GM21619 (cell line): ENCODE measurements at regions not wholly inside any gene's neighbourhood (a gene's known extent, or its start where the extent isn't known, plus 50 kb on each side); places are given as distances from the start of the nearest gene placed in this dataset.

ENCODE experiments used
- ATAC-seq: cut with Tn5 transposase; IDR thresholded peaks from one replicate; pipeline ENCODE4 v1.9.1; 2021; ENCODE audit not compliant: unreplicated experiment

DNA sequence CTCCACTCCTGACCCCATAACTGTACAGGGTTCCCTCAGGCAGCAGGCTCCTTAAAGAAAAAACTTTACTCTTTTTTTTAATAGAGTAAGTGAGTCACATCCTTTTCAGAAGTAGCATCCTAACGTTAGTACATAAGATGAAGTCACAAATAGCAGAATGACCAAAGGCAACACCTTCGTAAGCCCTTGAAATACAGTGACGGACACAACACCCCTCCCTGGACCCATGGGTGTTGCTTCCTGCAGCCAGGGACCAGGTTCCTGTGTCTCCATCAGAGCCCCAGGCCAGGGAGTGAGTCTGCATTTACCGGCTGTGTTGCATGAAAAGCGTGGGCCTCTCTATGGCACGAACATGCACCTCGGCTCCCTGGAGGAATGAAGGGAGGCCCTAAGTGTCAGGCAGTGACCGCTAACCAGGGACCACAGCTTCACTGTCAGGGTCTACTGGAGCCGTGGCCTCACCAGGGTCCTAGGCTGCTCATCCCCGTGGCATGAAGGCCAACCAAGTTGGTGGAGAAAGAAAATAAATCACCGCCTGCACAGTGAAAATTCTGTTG lies 340.0 kb upstream of the SFSWAP start:
- ATAC-seq = no peak

DNA sequence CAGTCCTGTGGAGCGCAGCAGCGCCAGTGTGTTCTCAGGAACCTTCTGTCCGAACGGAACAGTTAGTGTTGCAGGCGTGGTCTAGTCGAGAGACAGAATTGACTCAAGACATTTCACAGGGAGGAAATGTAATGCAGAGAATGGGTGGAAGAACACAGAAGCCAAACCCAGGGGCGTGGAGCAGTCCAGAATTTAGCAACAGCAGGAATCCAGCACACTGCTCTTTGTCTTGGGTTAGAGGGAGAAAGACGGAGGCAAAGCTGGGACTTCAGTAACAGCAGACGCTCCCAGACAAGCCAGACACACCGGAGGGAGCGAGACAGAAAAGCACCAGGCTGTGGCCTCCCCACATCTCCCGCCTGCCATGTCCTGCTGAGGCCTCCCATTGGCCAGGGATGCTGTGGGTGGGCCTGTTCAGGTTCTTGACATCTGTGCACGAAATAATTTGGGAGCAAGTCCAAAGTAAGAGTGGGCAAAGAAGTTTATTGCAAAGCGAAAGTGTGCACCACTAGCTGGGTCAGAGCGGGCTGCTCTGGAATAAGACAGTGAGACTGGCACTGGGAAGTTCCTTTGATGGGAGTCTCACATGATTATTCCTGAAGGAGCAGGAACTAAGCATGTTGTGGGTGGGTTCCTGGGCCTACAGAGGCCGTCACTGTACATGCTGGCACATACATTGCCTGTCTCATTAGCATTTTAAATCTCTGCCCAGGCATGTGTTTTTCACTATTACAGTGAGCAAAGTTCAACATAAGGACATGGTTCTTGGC lies 339.3 kb upstream of the SFSWAP start:
- no peak for ATAC-seq

DNA sequence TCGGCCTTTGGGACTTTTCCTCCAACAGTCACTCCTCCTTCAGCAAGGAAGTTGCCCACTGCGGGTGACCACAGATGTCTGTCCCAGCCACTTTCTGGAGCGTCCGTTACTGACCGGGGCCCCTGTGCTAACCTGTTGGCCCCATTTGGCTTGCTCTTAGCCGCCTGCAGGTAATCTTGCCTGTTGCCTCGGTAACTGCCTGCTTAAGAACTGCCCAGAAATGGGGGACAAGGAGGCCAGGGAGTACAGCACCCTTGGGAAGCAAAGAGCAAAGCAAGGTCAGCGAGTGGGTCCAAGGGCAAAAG lies 338.8 kb upstream of the SFSWAP start:
- no peak for ATAC-seq

DNA sequence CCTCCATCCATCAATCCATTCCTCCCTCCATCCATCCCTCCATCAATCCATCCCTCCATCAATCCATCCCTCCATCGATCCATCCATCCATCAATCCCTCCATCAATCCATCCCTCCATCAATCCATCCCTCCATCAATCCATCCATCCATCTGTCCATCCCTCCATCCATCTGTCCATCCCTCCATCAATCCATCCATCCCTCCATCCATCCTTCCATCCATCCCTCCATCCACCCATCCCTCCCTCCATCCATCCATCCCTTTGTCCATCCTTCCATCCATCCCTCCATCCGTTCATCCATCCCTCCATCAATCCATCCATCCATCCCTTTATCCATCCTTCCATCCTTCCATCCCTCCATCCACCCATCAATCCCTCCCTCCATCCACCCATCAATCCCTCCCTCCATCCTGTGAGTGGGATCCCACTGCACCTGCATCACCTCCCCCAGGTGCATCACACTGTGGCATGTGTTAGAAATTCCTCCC lies 338.1 kb upstream of the SFSWAP start:
- ATAC-seq = no peak

DNA sequence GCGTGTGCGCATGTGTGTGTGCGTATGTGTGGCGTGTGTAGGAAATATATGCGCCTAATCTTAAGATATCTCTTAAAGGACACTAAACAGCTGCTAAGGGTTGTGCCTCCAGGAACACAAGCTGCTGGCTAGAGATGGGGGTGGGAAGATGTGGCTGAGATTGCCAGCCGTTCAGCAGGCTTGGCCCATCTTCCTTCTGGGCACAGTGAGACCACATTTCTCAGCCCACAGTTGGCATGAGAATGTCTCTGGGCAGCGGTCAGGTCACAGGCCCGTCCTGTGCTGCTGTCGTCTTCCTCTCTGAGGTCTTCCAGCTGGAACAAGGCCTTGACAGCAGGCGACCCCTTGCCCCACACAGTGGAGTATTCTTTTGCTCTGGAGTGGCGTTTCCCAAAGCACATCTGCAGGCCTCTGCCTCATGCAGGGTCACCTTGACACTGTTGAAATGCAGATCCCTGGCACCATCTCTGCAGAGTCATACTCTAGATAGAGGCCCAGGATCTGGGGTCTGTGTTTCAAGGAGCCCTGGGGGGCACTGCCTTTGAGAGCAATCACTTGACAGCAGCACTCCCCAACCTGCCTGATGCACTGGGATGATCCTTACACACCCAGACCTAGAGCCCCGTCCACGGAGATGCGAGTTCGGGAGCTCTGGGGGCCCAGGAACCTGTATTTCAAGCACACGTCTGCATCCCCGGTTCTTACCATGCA lies 335.5 kb upstream of the SFSWAP start:
- ATAC-seq = no peak

DNA sequence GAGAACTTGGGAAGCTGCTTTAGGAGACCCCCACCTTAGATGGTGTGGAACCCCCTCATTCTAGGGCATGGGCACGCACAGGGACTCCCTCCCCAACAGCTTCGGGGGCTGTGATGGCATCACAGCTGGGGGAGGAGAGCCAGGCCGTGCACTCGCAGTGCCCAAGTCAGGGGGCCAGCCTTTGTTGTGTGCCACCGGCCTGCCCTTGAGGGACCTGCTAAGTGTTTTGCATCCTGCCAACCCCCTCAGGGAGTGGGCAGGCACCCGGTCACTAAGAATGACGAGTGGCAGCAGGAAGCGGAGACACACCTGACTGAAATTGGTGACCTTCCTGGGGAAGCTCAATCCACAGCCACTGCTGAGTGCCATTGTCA lies 334.9 kb upstream of the SFSWAP start:
- ATAC-seq = no peak

DNA sequence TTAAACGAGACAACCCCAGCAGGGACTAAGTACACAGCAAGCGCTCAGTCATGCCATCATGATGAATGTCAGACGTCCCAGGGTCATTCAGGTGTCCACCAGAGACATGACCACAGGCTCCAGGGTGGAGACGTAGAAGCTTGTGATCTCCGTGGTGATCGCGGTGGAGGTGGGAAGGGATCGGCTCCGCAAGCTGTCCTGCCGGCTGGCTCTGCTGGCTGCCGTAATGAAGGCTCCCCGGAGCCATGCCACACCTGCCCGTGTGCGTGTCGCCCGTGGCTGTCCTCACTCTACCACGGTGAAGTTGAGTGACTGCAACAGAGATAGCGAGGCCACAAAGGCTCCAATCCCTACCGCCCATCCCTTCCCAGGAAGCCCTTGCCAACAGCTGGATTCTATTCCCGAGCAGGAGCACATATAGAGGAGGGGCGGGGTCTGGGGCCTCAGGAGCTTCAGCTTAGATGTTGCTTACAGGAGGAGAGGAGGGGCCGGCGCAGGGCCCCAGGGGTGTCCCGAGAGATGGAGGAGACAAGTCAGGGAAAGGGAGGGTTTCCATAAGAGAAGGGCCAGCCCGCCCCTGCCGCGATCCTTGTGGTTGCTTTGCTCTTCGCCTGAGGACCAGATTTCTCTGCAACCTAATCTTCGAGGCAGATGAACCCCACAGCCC lies 332.6 kb upstream of the SFSWAP start:
- ATAC-seq = no peak

DNA sequence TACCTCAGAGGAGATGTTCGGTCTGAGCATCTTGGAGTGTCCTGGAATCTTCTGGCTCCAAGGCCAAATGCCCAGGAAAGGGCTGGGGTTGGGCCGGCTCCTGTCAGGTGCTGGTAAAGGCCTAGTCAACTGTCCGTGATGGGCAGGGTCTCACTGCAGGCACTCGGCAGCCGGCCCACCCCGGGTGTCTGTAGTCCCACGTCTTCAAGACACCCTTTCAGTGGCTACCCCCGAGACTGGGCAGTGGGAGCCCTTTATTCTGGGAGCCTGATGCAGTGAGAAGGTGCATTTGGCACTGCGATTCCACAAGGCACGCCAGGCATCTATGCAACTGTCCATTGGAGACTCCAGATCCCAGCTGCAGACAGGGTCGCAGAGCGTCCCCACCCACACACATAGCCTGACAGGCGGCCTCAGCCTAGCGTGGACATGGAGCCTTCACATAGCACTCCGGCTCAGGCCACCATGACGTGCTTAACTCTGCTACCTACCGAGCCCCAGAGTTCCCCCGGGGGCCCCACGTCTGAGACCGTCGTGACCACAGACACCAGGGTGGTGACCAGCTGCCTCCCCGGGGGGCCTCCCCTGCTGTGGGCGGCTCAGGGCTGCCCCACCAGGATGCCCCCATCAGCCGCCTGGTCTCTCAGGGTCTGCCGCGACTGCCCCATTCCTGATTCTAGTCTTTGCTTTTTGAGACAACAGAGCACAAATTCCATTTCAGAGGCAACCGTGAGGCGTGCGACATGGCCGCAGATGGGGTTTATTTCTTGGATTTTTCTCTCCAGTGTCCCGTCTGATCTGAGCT lies 331.8 kb upstream of the SFSWAP start:
- no peak for ATAC-seq

DNA sequence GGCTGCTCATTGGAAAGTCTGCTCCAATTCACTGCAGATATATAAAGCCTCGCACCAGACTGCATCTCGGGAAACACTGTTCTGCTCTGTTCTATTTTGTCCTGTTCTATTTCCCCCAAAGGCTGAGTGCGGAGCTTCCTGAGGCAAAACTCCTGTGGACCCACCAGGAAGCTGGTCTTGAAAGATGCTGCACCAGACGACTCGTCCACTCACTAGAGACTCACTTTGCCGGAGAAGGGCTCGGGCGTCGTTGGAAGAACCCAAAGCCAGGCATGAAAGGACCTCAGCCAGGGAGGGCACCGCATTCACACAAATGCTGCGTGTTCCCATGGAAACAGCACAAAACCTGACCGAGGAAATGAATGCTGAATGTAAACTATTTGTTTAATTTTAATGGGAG lies 331.2 kb upstream of the SFSWAP start:
- ATAC-seq = no peak

DNA sequence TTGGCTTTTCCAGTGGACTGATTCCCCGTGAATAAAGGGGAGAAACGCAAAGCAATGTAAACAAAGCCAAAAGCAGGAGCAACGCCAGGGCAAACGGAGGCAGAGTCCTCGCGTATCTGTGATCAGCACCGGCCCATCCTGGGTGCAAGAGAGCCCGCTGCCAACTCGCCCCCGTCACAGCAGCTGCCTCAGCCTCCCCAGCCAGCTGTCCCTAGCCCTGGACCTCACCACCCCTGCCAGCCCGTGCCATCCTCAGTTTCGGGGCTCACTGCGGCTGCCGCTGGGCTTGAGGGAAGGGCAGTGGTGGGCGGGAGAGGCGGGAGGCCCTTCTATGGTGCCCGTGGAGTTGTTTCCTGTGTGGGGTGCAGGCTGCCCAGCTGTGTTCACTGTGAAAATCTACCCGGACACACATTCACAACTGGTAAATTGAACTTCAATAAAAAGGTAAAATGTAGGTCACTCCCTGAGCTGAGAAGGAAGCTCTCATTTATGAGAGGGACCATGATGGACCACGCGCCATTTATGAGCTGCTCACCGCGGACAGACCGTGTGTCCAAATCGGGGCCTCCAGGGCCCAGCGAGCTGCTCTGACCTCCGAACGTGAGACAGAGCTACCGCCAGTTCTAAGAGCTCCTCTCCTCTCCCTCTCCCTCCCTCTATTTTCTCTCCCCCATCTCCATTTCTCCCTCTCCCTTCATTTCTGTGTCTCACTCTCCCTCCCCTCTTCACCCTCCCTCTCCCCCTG lies 330.5 kb upstream of the SFSWAP start:
- no peak for ATAC-seq

DNA sequence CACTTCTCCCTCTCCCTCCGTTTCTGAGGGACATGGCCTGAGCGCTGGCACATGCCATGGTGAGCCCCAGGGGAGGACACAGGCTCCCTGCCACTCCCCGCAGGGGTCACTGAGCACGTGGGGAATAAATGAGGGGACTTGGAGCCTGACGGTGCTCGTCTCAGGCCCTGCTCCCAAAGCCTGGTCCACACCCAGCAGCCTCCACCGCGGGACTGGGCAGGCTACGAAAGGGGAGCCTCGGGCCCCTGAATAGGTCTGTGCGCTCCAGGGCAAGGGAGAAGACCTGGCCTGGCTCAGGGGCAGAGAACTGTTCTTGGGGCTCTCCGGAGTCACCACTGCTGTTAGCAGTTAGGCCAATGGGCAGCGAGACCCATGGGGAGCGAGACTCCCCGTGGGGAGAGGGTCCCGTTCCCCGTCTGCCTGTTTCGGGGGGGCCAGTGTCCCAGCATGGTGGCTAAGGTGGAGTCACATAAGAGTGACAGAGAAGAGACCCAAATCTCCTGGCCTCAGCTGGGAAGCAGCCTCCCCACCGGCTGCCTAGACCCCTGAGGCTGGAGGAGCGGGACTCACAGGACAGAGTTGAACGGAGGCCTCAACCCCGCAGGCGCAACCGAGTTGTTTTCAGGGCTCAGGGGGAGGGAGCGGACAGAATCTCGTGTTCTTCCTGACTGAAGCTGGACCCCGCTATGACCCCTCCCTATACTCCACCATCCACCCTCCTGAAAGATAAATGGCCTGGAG lies 329.8 kb upstream of the SFSWAP start:
- ATAC-seq = no peak

DNA sequence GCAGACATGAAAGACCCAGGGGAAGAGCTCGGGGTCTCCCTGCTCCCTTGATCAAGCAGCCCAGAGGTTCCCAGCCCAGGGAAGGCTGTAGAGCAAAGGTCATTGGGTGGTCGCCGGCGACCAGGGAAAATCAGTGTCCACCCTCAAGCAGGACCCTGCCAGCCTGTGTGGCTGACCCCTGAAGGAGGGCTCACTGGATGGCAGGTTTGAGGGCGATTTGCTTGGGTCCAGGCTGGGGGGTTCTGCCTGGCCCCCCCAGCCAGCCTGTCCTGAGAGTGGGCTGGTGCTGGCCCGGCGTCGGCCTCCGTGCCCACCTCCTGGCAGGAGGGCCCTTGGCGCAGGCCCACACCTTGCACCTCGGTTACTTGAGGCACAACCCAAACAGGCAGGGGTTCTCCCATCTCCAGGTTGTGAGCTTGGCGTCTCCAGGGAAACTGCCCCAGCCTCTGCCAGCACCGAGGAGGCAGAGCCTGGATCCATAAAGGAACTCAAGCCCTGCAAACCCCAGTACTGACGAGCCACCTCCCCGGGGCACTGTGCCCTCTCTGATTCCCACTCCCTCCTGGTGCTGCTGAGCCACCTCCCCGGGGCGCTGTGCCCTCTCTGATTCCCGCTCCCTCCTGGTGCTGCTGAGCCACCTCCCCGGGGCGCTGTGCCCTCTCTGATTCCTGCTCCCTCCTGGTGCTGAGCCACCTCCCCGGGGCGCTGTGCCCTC lies 329.0 kb upstream of the SFSWAP start:
- ATAC-seq = no peak

DNA sequence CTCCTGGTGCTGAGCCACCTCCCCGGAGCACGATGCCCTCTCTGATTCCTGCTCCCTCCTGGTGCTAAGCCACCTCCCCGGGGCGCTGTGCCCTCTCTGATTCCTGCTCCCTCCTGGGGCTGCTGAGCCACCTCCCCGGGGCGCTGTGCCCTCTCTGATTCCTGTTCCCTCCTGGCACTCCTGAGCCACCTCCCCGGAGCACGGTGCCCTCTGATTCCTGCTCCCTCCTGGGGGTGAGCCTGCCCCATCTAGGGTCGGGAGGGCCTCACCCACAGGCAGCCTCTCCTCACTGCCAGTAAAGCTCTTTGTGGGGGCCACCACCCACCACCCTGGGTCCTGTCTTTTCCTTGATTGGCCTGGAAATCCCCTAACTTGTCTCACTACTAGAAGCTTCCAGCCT lies 327.6 kb upstream of the SFSWAP start:
- no peak for ATAC-seq

DNA sequence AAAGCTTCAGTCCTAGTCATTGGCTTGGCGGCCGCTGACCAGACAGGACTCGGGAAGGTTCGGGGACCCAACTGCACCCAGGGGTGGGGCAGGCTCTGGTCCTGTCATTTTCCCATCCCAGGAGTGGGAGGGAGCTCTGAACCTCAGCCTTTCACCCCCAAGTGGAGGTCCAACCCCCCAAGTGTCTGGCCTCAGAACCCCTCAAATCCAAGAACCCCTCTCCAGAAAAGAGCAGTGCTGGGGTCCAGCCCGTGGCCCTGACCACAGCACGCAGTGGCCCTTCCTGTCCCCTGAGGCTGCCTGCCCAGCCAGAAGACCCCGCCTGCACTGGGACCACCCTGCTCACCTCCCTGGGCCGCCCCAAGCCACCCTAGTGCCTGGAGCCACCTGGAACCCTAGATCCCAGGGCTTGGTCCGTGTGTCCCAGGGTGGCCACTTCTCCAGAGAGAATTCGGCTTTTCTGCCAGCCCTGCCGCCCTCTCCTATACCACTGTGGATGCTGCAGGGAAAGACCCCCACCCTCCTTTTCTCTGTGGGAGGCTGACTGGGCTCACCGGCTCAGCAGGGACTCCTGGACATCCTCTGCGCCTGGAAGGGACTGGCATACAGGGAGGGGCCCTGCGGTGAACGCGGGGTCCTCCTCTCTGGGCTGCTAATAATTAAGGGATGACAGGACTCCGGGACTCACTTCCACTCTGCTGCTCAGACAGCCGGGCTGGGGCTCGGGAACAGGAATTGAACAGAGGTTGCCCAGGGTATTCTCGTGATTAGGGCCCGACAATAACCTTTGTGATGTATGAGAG lies 326.9 kb upstream of the SFSWAP start:
- ATAC-seq = no peak

DNA sequence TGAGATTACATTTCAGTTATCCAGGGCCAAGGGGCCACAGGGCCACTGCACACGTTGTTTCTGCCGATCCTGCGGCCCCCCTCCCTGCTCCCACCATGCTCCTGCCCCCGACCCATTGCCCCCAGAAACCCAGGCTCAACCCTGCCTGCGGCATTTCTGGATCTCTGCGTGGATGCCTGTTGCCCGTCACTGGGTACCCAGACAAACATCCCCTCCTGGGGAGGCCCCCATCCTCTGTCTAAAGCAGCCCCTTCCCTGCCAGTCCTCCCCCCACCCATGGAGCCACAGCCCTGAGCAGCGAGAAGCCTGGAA lies 326.4 kb upstream of the SFSWAP start:
- ATAC-seq = no peak

DNA sequence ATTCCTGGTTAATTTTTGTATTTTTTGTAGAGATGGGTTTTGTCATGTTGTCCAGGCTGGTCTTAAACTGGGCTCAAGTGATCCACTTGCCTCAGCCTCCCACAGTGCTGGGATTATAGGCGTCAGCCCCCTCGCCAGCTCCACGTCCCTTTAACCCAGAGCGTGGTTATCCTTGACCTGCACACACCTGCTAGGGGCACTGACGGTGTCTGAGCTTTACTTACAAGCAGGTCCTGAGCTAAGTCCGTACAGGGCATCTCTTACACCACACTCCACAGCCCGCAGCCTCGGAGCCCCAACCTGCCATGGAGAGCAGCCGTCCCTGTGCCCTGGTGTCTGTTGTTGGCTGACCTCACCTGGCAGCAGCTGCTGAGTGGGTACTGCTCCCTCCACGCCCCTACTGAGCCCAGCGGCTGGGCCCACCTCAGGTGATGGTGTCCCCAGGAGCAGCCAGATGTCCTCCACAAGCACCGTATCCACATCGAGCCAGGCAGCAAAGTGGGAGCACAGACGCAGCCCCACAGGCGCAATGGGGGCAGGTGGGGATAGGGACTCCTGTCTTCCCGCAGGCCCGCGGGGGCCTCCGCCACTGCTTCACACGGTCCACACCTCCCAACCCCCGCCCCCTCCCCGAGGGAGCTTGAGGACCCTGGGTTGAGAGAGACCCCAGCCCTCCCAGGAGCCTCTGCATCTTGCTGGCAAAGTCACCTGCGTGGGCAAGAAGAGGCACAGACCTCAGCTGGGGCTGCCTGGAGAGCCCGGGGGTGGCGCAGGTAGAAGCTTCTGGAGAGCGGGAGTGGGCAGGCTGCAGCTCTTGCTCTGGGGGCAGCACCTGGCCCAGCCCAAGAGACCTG lies 325.4 kb upstream of the SFSWAP start:
- no peak for ATAC-seq

DNA sequence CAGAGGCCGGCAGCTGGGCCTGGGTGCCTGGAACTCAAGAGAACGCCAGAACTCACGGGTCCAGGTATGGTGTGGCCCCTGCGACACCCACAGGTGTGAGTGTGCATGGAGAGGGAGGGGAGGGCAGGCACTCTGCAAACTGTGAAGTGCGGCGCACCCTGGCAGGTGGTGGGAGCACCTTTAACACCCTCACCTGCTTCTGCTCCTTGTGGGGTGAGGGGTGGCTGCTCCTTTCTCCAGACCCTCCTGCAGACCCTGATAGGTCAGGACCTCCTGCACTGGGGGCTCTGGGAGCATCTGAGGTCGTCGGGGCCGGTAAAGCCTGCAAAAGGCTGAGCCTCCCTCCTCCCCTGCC lies 324.7 kb upstream of the SFSWAP start:
- ATAC-seq = no peak

DNA sequence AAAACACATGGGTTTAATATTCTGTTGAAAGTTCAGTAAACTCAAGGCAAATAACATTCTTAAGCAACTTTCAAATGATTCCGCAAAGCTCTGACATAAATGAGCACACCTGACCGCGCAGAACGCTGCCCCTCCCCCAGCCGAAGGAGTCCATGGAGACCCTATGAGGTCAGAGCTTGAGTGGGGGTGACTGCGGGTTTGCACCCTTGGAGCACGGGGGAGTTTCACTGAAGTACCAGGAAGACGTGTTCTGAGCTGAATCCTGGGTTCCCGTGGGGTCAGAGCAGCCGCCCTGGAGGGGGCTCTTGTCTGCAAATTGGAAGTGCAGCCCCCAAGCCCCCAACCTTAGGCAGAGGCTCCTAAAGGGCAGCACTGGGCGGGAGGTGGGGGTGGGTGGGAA lies 324.1 kb upstream of the SFSWAP start:
- no peak for ATAC-seq
